ENCODE measurements at regions not wholly inside any gene's neighbourhood (a gene's known extent, or its start where the extent isn't known, plus 50 kb on each side); places are given as distances from the start of the nearest gene placed in this dataset.

GRCh38 chr11:128299132-128299726 lies 288.1 kb downstream of the ETS1 start:
- peak; percentile 52 for DNase-seq (ENCODE audit: low spot score)

- DNase-seq (ENCODE audit: low spot score) = no peak
Measured at GRCh38 chr11:128298271-128298670, 289.1 kb downstream of the ETS1 start.

- DNase-seq (ENCODE audit: low spot score) = no peak
Measured at GRCh38 chr11:128297805-128298204, 289.6 kb downstream of the ETS1 start.

- no peak for DNase-seq (ENCODE audit: low spot score)
Measured at GRCh38 chr11:128297091-128297651, 290.2 kb downstream of the ETS1 start.

- DNase-seq (ENCODE audit: low spot score) = peak; percentile 12
Measured at GRCh38 chr11:128294671-128295050, 292.7 kb downstream of the ETS1 start.

GRCh38 chr11:128294001-128294670 lies 293.2 kb downstream of the ETS1 start:
- DNase-seq (ENCODE audit: low spot score) = no peak

- DNase-seq (ENCODE audit: low spot score) = no peak
Measured at GRCh38 chr11:128291835-128292234, 295.5 kb downstream of the ETS1 start.

- no peak for DNase-seq (ENCODE audit: low spot score)
Measured at GRCh38 chr11:128291007-128291406, 296.4 kb downstream of the ETS1 start.

- peak; percentile 83 for DNase-seq (ENCODE audit: low spot score)
Measured at GRCh38 chr11:128290106-128290840, 297.1 kb downstream of the ETS1 start.

GRCh38 chr11:128289048-128289447 lies 298.3 kb downstream of the ETS1 start:
- DNase-seq (ENCODE audit: low spot score) = no peak

- DNase-seq (ENCODE audit: low spot score) = no peak
Measured at GRCh38 chr11:128288368-128288767, 299.0 kb downstream of the ETS1 start.

- no peak for DNase-seq (ENCODE audit: low spot score)
Measured at GRCh38 chr11:128285321-128285720, 302.0 kb downstream of the ETS1 start.

GRCh38 chr11:128284634-128285033 lies 302.7 kb downstream of the ETS1 start:
- no peak for DNase-seq (ENCODE audit: low spot score)

GRCh38 chr11:128283451-128283850 lies 303.9 kb downstream of the ETS1 start:
- peak; percentile 37 for DNase-seq (ENCODE audit: low spot score)

GRCh38 chr11:128282053-128282452 lies 305.3 kb downstream of the ETS1 start:
- no peak for DNase-seq (ENCODE audit: low spot score)

- peak; percentile 86 for DNase-seq (ENCODE audit: low spot score)
Measured at GRCh38 chr11:128279866-128280265, 307.5 kb downstream of the ETS1 start.

- no peak for DNase-seq (ENCODE audit: low spot score)
Measured at GRCh38 chr11:128273736-128274135, 313.6 kb downstream of the ETS1 start.

GRCh38 chr11:128271401-128271800 lies 316.0 kb downstream of the ETS1 start:
- no peak for DNase-seq (ENCODE audit: low spot score)

- peak; percentile 13 for DNase-seq (ENCODE audit: low spot score)
Measured at GRCh38 chr11:128269466-128269865, 317.9 kb downstream of the ETS1 start.

GRCh38 chr11:128266893-128267292 lies 320.5 kb downstream of the ETS1 start:
- DNase-seq (ENCODE audit: low spot score) = no peak

GRCh38 chr11:128262463-128263345 lies 324.7 kb downstream of the ETS1 start:
- DNase-seq (ENCODE audit: low spot score) = no peak

GRCh38 chr11:128261011-128261421 lies 326.3 kb downstream of the ETS1 start:
- no peak for DNase-seq (ENCODE audit: low spot score)
